Activated gamma-delta T cell treated with Interleukin-2 at 50 U/mL for 16 hours (primary cell): ENCODE measurements at regions not wholly inside any gene's neighbourhood (a gene's known extent, or its start where the extent isn't known, plus 50 kb on each side); places are given as distances from the start of the nearest gene placed in this dataset.
"Not testable (repeated sequence)": the region's sequence is repeated elsewhere in the genome, so short reads cannot be mapped to it uniquely, and the experiment has no call there.

Source experiments
- DNase-seq: peaks from one replicate; pipeline ENCODE4 v3.0.0-alpha.2; 2020

DNA sequence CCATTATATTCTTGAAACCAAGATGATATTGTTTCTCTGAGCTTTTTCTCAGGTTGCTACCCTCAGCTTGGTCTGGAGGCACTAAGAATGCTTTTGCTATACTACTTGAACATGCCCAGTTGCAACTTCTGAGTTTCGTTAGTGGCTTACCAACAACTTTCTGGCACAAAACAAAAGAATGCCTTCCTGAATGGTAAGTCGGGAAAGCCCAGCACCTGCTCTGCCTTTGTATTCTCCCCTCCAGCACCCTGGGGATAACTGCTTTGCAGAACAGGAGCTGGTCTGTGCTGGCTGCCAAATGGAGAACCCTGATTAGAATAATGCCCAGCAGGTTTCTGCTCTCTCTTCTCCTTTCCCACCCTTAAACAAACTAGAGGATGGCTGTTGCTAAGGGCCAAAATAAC, 149.3 kb downstream of the TGFB2 start:
- DNase-seq = no peak

DNA sequence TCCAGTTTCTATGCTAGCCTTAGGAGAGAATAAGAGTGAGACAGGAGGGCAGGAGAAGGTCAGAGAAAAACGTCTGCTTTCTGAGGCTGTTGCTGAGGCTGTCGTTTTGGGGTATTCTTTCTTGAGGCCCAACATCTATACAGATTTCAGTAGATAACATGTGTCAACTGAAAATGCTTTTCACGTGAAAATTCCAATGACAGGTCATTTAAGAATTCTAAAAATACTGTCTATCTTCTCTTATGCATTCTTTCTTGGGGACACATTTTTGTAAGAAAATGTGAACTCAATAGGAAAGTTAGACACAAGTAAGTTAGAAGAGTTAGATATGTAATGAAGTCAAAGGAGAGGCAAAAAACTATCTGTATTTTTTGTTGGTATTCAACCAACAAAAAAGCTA, 150.8 kb downstream of the TGFB2 start:
- no peak for DNase-seq

DNA sequence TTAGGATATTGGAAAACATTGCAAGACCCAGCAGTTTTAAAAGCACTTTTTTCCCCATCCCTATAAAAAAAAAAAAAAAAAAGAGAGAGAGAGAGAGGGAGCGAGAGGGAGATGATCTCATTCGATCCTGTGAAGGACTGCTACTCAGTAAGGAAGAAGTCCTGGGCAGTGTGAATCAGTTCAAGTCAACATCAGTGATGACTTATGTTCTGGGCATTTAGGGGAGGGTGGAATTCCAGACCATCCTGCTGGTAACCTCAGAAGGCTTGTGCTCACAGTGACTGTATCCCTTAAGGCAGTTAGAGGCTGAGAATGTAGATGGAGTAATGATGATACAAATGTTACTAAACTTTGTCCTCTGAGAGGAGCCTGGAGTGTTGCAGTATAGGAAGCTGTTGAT, 151.4 kb downstream of the TGFB2 start:
- DNase-seq = no peak

DNA sequence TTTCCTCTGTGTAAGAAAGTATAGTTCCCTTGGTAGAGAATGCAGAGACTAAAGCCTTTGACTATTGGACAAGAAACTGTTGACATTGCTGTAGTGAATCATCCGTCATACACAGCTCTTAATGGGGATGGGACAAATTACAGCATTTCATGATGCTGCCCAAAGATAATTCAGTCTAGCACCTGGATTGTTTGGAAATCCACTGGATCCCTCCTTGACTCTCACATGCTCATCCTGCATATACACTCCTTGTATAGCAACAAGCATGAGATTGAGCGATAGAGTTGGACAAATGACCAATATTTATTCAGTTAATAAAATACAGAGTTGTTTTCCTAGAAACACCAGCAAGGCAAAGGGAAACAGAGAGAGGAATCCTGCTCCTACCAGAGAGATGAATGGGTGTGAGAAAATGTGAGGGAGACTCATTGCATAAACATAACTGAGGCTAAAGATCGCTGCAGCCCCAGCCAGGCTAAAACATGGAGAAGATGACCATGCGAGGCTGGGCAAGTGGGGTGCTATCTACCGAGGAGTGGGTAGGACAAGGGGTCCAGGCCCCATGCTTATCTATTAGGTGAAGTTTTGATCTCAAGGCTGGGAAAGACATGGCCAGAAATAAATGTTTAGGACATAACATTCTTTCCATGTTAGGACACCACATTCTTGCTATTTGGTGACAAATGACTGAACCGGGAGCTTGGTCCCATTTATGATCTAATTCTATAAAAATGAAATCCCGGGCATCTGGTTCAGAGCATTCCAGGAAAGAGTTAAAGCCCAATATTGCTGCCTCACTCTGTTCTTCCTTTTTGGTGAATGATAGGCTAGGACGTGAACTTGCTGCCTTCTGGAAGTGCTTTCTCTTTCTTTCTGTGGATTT, 153.2 kb downstream of the TGFB2 start:
- DNase-seq = no peak

DNA sequence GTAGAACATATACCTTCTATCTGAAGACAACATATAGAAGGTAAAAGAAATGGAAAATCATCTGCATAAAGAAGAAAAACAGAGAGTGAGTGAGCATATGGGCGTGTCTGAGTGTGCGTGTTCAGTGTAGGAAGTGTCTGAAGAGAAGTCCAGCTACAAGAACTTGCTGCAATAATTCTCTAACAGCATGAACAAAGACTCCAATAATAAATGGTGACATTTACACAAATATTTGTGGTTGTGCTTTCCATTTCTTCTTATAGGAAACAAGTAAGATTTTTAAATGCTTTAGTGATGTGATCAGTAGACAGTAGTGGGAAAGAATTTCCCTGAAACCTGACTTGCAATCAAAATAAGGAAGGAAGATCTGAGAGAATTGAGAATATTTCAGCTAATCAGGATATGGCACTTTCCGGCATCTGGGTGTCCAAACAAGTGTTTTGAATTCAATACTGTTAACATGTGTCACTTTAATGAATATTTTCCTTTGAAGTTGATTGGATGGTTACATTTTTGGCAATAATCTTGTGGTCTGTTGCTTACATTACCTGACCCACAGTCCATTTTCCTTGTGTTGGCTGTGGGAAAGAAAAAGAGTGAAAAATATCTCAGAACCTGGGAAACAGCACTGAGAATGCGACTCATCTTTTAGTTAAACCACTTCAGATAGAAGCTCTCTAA, 154.0 kb downstream of the TGFB2 start:
- no peak for DNase-seq

DNA sequence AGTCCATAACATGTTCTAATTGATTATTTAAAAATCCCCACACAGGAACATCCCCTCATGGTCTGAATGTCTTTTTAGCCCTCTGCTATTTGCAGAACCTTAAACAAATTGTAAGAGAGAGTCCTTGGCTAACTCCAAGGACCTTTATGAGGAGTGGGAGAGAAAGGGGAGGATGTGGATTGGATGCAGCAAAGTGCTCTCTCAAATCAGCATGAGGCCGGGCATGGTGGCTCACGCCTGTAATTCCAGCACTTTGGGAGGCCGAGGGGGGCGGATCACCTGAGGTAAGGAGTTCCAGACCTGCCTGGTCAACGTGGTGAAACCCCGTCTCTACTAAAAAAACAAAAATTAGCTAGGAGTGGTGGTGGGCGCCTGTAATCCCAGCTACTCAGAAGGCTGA, 154.8 kb downstream of the TGFB2 start:
- DNase-seq = no peak

DNA sequence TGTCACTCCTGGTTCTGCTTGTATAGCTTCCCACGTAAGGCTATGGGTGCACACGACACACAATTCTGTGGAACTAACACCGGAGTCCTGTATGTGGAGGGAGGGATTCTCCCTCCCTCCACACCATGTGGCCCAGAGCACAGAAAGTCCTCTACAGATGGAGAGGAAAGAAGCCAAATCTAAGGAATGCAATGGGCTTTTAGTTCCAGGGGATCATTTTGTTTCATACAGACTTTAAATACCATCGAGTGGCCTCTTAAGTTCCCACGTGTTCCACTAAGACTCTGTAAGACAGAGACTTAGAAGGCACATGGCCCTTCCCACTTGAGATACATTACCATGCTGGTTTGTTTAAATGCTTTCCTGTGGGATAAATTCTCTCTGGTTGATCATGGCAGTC, 156.0 kb downstream of the TGFB2 start:
- DNase-seq = no peak

DNA sequence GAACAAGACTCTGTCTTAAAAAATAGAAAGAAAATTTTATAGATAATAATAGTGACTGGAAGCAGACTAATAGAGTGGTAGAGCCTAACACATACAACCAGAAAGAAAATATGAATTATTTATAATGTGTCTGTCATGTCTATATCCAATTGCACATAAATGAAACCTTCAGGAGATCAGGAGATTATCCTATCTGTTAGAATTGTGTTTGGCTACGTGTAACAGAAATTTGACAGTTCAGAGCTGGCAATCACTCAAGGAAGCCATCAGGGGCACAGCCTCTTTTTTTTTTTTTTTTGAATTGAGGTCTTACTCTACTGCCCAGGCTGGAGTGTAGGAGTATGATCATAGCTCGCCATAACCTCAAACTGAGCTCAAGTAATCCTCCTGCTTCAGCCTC, 157.2 kb downstream of the TGFB2 start:
- no peak for DNase-seq

DNA sequence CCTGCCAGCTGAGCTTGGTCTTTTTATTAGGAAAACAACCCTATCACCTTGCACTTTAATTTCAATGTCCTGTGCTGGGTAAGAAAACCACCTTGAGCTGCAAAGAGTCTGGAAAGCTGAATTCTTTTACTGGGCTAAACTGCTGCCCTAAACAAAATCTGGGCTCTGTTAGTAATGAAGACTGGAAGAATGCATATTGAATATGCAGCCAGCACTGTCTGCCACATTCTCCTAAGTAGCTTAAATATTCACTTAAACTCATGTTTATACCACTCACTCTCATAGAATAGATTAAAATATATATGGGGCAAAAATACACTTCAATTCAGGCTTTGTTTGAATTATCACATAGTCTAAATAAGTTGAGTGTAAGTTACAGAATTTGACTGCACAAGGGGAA, 158.0 kb downstream of the TGFB2 start:
- DNase-seq = no peak

DNA sequence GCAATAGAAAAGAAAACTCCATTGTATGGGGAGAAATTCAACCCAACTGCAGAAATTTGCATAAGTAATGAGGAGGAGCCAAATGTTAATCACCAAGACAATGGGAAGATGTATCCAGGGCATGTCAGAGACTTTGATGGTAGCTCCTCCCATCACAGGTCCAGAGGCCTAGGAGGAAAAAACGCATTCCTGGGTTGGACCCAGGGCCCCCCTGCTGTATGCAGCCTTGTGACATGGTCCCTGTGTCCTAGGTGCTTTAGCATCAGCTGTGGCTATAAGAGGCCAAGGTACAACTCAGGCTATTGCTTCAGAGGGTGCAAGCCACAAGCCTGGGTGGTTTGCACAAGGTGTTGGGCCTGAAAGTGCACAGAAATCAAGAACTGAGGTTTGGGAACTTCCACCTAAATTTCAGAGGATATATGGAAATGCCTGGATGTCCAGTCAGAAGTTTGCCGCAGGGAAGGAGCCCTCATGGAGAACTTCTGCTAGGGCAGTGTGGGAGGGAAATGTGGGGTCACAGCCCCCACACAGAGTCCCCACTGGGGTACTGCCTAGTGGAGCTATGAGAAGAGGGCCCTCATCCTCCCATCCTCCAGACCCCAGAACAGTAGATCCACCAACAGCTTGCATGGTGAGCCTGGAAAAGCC, 162.3 kb downstream of the TGFB2 start:
- no peak for DNase-seq

DNA sequence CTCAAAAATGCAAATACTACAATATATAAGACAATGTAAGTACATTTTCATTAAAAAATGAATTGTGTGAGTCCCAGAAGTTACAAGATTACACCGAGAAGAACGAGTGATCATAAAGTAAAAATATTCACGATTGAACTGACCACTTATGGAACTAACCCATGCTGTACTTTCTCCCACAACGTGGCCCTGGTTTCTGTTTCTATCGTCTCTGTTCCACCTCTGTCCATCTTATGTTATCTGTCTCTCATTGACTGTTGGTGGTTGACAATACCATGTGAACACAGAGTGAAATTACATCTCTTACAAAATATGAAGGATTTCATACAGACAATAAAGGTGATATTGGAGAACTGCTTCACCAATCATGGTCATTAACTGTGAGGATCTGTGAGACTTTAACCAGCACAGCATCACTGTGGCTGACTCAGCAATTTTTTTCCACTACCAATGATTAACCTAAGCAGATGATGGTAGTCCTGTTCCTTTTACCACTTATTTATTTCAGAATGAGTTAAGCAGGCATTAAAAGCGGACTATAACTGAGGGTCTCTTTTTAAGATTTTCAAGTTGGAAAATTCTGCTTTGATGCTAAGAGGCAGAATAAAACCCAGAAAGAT, 165.1 kb downstream of the TGFB2 start:
- DNase-seq = no peak

DNA sequence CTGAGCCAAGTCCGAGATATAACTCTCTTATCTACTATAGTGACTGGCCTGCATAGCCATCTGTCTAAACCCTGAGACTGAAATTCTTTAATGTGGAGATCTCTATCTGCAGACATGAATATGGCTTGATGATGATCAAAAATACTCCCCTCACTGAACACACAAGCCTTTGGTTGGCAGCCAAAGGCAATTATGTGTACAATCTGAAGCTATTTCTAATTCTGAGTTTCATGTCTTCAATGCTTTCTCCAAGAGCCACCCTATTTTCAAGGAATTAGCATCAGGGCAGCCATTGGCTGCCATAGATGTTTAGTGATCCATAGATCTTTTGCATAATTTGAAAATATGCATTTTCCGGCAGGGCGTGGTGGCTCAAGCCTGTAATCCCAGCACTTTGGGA, 168.2 kb downstream of the TGFB2 start:
- DNase-seq = no peak

DNA sequence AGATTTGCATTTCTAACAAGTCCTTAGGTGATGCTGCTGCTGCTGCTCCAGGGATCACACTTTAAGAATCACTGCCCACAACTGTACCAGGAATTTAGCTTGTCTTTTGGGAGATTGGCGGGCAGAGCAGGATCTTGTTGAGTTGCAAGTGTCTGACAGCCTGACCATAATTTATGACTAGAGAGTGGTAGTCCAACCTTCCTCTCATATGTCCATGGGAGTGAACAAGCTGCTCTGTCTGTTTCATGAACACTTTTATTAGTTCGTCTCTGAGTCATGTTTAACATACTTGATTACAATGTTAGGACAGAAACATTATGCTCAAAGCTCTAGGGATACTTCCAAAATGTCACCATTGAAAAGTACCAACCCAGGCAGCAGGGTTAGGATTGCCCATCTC, 169.6 kb downstream of the TGFB2 start:
- DNase-seq = no peak

DNA sequence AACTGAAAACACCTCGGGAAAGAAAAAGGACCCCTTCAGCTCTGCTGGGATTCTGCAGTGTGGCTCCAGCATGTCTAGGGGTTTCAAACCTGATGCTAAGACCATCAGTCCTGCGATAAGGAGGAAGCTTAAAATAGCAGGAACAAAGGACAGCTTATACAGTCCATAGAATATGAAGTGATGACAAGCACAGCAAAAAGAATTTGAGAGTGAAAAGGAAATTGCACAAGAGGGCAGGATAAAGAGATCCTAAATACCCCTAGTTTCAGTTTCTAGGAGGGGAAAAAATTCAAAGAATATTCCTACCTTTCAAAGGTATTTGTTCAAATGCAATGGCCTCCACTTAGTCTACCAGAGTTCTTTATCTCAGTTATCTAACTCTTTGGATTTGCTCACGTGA, 171.4 kb downstream of the TGFB2 start:
- no peak for DNase-seq

DNA sequence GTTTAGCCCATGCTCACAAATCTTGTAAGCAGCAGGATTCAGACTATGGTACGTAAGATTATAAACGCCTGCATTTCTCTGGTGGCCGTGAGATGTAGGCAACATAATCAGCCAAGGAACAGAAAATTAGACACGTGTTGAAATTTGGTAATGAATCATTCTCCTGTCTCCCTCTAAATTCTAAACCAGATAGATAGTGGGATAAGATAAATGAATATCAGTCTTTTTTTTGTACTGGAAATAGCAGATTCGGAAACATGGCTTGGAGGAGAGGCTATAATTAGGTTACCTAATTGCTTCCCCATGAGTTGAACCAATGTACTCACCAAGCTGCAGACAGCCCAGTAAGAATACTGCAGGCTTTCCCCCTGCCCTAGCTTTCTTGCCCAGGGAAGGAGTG, 172.3 kb downstream of the TGFB2 start:
- DNase-seq = no peak

DNA sequence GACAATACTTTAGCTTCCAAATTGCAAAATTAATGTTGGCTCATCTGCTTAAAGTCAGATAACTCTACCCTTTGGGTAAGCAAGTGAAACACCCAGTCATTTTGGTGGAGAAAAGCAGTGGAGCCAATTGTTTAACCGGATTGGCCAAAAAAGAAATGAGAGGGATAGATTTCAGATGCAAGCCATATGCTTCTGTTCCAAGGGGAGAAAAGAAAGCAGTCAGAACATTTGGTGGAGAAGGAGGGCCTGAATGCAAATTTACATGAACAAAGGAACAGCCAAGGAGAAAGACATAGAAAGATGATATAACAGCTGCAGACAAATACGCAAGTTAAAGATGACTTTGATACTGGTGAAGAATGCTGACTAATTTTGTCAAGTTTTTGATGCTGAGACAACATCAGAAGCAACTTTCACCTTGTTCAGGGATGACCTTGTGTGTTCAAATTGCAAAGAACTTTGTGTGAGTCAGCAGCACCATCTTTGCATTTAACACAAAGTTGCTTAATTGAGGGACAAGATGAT, 173.1 kb downstream of the TGFB2 start:
- no peak for DNase-seq

DNA sequence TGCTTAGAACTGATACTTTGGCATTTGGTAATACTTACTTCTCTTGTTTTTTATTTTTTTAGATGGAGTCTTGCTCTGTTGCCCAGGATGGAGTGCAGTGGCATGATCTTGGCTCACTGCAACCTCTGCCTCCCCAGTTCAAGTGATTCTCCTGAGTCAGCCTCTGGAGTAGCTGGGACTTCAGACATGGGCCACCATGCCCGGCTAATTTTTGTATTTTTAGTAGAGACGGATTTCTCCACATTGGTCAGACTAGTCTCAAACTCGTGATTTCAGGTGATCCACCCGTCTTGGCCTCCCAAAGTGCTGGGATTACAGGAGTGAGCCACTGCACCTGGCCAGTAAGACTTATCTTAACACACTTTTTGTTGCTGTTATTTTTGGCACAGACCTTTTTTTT, 175.5 kb downstream of the TGFB2 start:
- not testable (repeated sequence) for DNase-seq

DNA sequence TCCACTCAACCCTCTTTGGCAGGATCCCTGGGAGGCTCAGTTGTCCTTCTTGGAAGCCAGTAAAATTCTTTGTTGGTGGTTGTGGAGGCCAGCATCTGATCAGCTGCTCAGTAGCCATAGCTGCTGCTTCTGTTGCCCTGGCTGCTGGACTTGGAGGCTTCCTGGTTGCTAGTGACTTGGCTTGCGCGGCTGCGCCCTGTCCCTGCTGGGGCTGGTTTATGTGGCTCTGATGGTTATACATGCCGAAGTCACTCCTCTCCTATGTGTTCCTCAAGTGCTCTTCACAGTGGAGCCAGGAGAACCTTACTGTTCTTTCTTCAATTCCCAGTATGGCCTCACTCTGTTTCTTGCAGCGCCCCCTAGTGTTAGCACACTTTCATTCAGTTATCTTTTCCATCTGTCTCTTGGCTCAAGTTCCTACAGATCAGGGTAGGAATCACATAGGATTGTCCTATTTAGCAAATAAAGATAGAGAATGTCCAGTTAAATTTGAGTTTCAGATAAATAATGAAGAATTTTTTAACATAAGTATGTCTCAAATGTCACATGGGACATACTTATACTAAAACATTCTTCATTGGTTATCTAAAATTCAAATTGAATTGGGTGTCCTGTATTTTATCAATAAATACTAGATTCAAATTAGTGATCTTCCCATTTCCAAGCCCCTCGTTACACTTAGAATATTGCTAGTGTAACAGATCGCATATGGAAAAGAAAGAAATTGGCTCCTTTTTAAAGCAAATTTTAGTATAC, 176.5 kb downstream of the TGFB2 start:
- peak; percentile 21 for DNase-seq

DNA sequence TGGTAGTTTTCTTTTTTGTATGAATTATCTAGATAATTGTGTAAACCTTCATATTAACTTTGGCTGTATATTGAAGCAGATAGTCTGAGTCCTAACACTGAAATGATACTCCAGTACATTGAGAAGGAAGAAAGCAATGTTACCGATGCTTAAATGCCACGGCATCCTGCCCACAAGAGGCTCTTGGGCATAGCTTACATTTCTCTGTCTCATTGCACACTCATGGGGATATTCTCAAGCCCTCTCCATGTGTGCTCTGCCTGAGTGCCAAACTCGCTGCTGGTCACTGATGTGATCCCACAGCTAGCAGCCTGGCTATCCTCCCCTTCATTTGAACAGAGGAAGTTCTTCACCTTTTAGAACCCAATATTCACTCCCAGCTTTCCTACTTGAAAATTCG, 179.4 kb downstream of the TGFB2 start:
- DNase-seq = no peak

DNA sequence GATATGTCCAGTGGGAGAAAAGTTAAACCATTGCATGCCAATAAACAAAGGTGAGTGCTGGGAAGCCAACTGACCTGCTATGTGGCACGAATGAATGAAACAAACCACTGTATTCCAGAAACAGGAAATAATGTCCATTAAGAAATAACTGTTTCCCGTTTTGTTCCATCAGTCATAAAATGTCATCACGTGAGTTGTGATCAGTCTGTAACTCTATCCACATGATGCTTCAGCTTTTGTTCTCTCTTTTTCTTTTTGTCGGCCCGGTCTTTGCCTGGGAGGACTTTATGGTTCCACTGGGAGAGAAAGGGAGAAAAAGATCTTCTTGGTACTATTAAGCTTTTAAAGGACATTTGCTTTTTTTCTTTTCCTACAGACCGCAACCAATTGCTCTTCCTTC, 179.9 kb downstream of the TGFB2 start:
- no peak for DNase-seq

DNA sequence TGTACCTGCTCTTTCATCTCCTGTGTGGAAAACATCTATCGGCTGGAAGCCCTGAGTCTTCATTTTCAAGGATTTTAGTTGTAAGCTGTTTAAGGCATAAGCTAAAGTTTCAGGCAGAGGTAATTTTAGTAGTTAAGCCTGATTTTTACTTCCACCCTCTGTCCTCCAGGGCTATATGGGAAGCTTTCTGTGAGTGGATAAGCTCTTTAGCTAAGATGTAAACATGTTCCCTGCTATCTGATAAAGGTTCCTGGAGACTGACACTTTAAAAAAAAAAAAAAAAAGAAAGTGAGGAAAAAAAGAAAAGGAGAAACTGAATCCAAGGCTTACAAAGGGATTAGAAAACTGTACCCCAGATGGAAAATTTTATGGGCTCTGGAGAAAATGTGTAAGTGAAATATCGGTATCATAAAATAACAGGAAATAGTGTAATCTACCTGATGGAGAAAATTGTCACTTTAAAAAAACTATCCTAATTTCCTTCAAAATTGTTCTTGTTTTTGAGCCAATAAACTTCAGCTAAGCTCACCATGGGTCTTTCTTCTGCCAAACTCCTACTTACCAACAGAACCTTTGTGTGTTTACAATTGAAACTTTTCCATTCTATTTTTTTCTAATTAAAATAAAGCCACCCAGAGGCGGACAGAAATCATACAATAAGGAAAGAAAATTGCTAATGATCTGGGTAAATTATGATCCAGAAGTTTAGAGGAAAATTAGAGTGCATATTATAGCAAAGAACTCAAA, 180.5 kb downstream of the TGFB2 start:
- no peak for DNase-seq

DNA sequence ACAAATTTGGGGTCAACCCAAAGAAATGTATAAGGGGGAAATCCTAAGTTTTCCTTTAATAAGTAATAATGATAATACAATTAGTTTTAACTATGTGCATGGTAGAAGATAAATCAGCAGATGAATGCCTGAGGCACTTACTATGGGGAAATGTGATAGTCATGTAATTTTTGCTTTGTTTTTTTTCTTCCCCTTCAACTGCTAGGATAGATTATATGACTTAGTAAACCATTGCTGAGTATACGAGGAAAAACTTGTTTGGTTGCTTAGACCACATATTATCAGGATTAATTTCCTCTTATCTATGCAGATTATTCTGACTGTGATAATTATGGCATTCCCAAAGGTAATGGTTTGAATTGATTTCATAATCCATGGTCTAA, 181.1 kb downstream of the TGFB2 start:
- no peak for DNase-seq
